Sigmoid colon (tissue), 6 donors: ENCODE measurements at regions not wholly inside any gene's neighbourhood (a gene's known extent, or its start where the extent isn't known, plus 50 kb on each side); places are given as distances from the start of the nearest gene placed in this dataset.

ENCODE experiments used
- DNase-seq: peaks from one replicate; pipeline ENCODE4 v3.0.0-alpha.2; 2019
- H3K27ac ChIP-seq, 4 donors: fragments of 200-600 bp; sonication (generic); one replicate each; pipeline ENCODE4 v1.5.1; 2016 to 2019; ENCODE audit warnings: mild to moderate bottlenecking in 1 of 4
- H3K27me3 ChIP-seq, 3 donors: fragments of 200-600 bp; sonication (generic); one replicate each; pipeline ENCODE4 v1.5.1; 2019; ENCODE audit warnings: mild to moderate bottlenecking in 1 of 3
- H3K36me3 ChIP-seq, 4 donors: fragments of 200-600 bp; sonication (generic); one replicate each; pipeline ENCODE4 v1.5.1; 2016 to 2019
- H3K4me1 ChIP-seq, 4 donors: fragments of 200-600 bp; sonication (generic); one replicate each; pipeline ENCODE4 v1.5.1; 2017 to 2019
- H3K4me3 ChIP-seq, 4 donors: fragments of 200-600 bp; sonication (generic); one replicate each; pipeline ENCODE4 v1.5.1; 2017 to 2019; ENCODE audit warnings: mild to moderate bottlenecking in 2 of 4, moderate library complexity in 1 of 4
- H3K9me3 ChIP-seq, 4 donors: fragments of 200-600 bp in 3 of 4; sonication (generic) in 3 of 4; one replicate each; pipeline versions ENCODE4 v1.5.1 to v1.6.1; 2013 to 2019
- CTCF ChIP-seq, 4 experiments: fragments of 450-650 bp in 3 of 4; fragments of 200-600 bp in 1 of 4; IDR thresholded peaks; one replicate each; pipeline ENCODE4 v1.5.1; 2016 to 2019; ENCODE audit warnings: antibody characterized with exemption in 4 of 4, mild to moderate bottlenecking in 3 of 4, moderate library complexity in 2 of 4
- EP300 ChIP-seq, 4 donors: sonication (generic); formaldehyde crosslinking; IDR thresholded peaks; one replicate each; pipeline ENCODE4 v1.6.1; 2017; ENCODE audit warnings: antibody characterized with exemption in 4 of 4
- POLR2A ChIP-seq, 2 donors: fragments of 450-650 bp; IDR thresholded peaks; one replicate each; pipeline ENCODE4 v1.6.1; 2016; ENCODE audit warnings: antibody characterized with exemption in 2 of 2, mild to moderate bottlenecking in 2 of 2, moderate library complexity in 2 of 2
- POLR2AphosphoS5 ChIP-seq, 4 donors: sonication (generic); formaldehyde crosslinking; IDR thresholded peaks; one replicate each; pipeline ENCODE4 v1.6.1; 2017; ENCODE audit warnings: antibody characterized with exemption in 4 of 4
- WGBS, 2 donors: extraction: QIAGEN DNeasy Blood & Tissue Kit; methylation state at CpG; one replicate each; pipeline ENCODE4 v1.1.7; 2013; 5-methylcytosine and 5-hydroxymethylcytosine counted together
- intact Hi-C: fragments of 100-400 bp; cut with DNase I; formaldehyde crosslinking; loops from one replicate; pipeline ENCODE4 v1.15.1; 2023
- donor health status: healthy with polysubstance abuse.
- donor health status: healthy.

- H3K27ac ChIP-seq, result no peak overlapping the region
- H3K4me3 ChIP-seq, result no peak overlapping the region
- no peak for DNase-seq
- H3K27me3 ChIP-seq, result no peaks in the 10 kb centered on the region
- no peaks in the 10 kb centered on the region for H3K9me3 ChIP-seq
- intact Hi-C loops, result no loop called here
- TF ChIP-seq POLR2A (IDR thresholded peaks at IDR 0.05) (no peak), POLR2AphosphoS5 (IDR thresholded peaks at IDR 0.05) (no peak), CTCF (IDR thresholded peaks at IDR 0.05) (no peak), EP300 (IDR thresholded peaks at IDR 0.05) (no peak)
- 73 to 79% methylated on average over 2 of the region's 2 CpGs for WGBS, 2 donors
- H3K36me3 ChIP-seq, result no peaks in the 10 kb centered on the region
- no peaks in the 10 kb centered on the region for H3K4me1 ChIP-seq
These were observed 345.7 kb upstream of the SPRED2 start for GRCh38 chr2:65778137-65778536.

- no peaks in the 10 kb centered on the region for H3K27me3 ChIP-seq
- 88 to 100% methylated on average over 2 of the region's 2 CpGs for WGBS, 2 donors
- intact Hi-C loops, result no loop called here
- H3K9me3 ChIP-seq, result no peaks in the 10 kb centered on the region
- no peaks in the 10 kb centered on the region for H3K4me1 ChIP-seq
- TF ChIP-seq POLR2AphosphoS5 (IDR thresholded peaks at IDR 0.05), result no peak
- TF ChIP-seq POLR2A (IDR thresholded peaks at IDR 0.05), result no peak
- no peak for TF ChIP-seq EP300 (IDR thresholded peaks at IDR 0.05)
- no peak for DNase-seq
- H3K4me3 ChIP-seq, result no peak overlapping the region
- H3K36me3 ChIP-seq, result no peaks in the 10 kb centered on the region
- no peak overlapping the region for H3K27ac ChIP-seq
These were observed 343.4 kb upstream of the SPRED2 start for GRCh38 chr2:65775839-65776238.

- intact Hi-C loops, result no loop called here
- Histone ChIP-seq H3K4me3 (no peak overlapping the region), H3K36me3 (no peaks in the 10 kb centered on the region), H3K9me3 (no peaks in the 10 kb centered on the region), H3K4me1 (no peaks in the 10 kb centered on the region), H3K27ac (no peak overlapping the region), H3K27me3 (no peaks in the 10 kb centered on the region)
- WGBS, 2 donors, result 76 to 85% methylated on average over 4 of the region's 4 CpGs
- DNase-seq, result no peak
- TF ChIP-seq POLR2A (IDR thresholded peaks at IDR 0.05), result no peak
- TF ChIP-seq POLR2AphosphoS5 (IDR thresholded peaks at IDR 0.05), result no peak
- TF ChIP-seq EP300 (IDR thresholded peaks at IDR 0.05), result no peak
- TF ChIP-seq CTCF (IDR thresholded peaks at IDR 0.05), result no peak
These were observed 335.5 kb upstream of the SPRED2 start for GRCh38 chr2:65767946-65768345.

GRCh38 chr2:65766768-65767267 is 334.4 kb upstream of the SPRED2 start:
- H3K36me3 ChIP-seq, result no peaks in the 10 kb centered on the region
- H3K4me1 ChIP-seq, result no peaks in the 10 kb centered on the region
- intact Hi-C loops, result no loop called here
- H3K27ac ChIP-seq, result no peak overlapping the region
- no peaks in the 10 kb centered on the region for H3K27me3 ChIP-seq
- no peak overlapping the region for H3K4me3 ChIP-seq
- WGBS, 2 donors, result 67 to 84% methylated on average over 6 of the region's 6 CpGs
- TF ChIP-seq EP300 (IDR thresholded peaks at IDR 0.05), result no peak
- no peak for TF ChIP-seq POLR2AphosphoS5 (IDR thresholded peaks at IDR 0.05)
- no peak for TF ChIP-seq CTCF (IDR thresholded peaks at IDR 0.05)
- TF ChIP-seq POLR2A (IDR thresholded peaks at IDR 0.05), result no peak
- H3K9me3 ChIP-seq, result no peaks in the 10 kb centered on the region
- DNase-seq, result no peak

- H3K4me3 ChIP-seq, result no peak overlapping the region
- WGBS, 2 donors, result 32 to 65% methylated on average over 3 of the region's 3 CpGs
- intact Hi-C loops, result no loop called here
- no peaks in the 10 kb centered on the region for H3K36me3 ChIP-seq
- no peak overlapping the region for H3K27ac ChIP-seq
- H3K27me3 ChIP-seq, result no peaks in the 10 kb centered on the region
- H3K4me1 ChIP-seq, result no peaks in the 10 kb centered on the region
- no peaks in the 10 kb centered on the region for H3K9me3 ChIP-seq
- TF ChIP-seq POLR2A (IDR thresholded peaks at IDR 0.05), result no peak
- TF ChIP-seq EP300 (IDR thresholded peaks at IDR 0.05), result no peak
- no peak for TF ChIP-seq POLR2AphosphoS5 (IDR thresholded peaks at IDR 0.05)
- no peak for TF ChIP-seq CTCF (IDR thresholded peaks at IDR 0.05)
- no peak for DNase-seq
These were observed 333.0 kb upstream of the SPRED2 start for GRCh38 chr2:65765376-65765775.
